ENCODE measurements at regions not wholly inside any gene's neighbourhood (a gene's known extent, or its start where the extent isn't known, plus 50 kb on each side); places are given as distances from the start of the nearest gene placed in this dataset.

GRCh38 chr3:193783166-193783896 is 190.3 kb downstream of the OPA1 start:
- Histone ChIP-seq H3K4me2 (ENCODE audit: low read length) (no peak overlapping the region), H3F3A (ENCODE audit: insufficient read depth, low read length, poor library complexity, severe bottlenecking) (no peaks in the 10 kb centered on the region), H2AFZ (ENCODE audit: low read depth, low read length) (no peak overlapping the region), H3K27ac (ENCODE audit: low read length) (no peak overlapping the region), H3K9me3 (ENCODE audit: low read length) (no peaks in the 10 kb centered on the region), H3K4me3 (ENCODE audit: low read length) (no peak overlapping the region), H3K9ac (ENCODE audit: low read length) (no peak overlapping the region), H3K36me3 (ENCODE audit: insufficient read depth, low read length) (no peaks in the 10 kb centered on the region), H3K9me2 (ENCODE audit: insufficient read depth, low read length) (no peaks in the 10 kb centered on the region), H3K27me3 (ENCODE audit: insufficient read depth, low read depth, low read length) (peaks cover 10% of the 10 kb centered on the region), H3K79me2 (replicated peaks; ENCODE audit: insufficient read depth, low read length) (no peaks in the 10 kb centered on the region), H4K20me1 (ENCODE audit: insufficient read depth) (no peaks in the 10 kb centered on the region)
- TF ChIP-seq POLR2AphosphoS5 (IDR thresholded peaks at IDR 0.05) (no peak), SMC3 (conservative IDR thresholded peaks at IDR 0.05; ENCODE audit: poor library complexity) (no peak), EP300 (conservative IDR thresholded peaks at IDR 0.05; ENCODE audit: poor library complexity, severe bottlenecking) (no peak), MXI1 (conservative IDR thresholded peaks at IDR 0.05; ENCODE audit: poor library complexity, severe bottlenecking) (no peak)

- Histone ChIP-seq H4K20me1 (ENCODE audit: insufficient read depth) (no peaks in the 10 kb centered on the region), H3K4me3 (ENCODE audit: low read length) (no peak overlapping the region), H3K4me2 (ENCODE audit: low read length) (no peak overlapping the region), H2AFZ (ENCODE audit: low read depth, low read length) (no peak overlapping the region), H3K79me2 (replicated peaks; ENCODE audit: insufficient read depth, low read length) (no peaks in the 10 kb centered on the region), H3K36me3 (ENCODE audit: insufficient read depth, low read length) (no peaks in the 10 kb centered on the region), H3K9me3 (ENCODE audit: low read length) (no peaks in the 10 kb centered on the region), H3K27ac (ENCODE audit: low read length) (no peak overlapping the region), H3F3A (ENCODE audit: insufficient read depth, low read length, poor library complexity, severe bottlenecking) (no peaks in the 10 kb centered on the region), H3K27me3 (ENCODE audit: insufficient read depth, low read depth, low read length) (peaks cover 6% of the 10 kb centered on the region), H3K9me2 (ENCODE audit: insufficient read depth, low read length) (no peaks in the 10 kb centered on the region), H3K9ac (ENCODE audit: low read length) (no peak overlapping the region)
- TF ChIP-seq TAF1 (IDR thresholded peaks at IDR 0.05; ENCODE audit: low read depth) (no peak), MXI1 (conservative IDR thresholded peaks at IDR 0.05; ENCODE audit: poor library complexity, severe bottlenecking) (no peak), EP300 (conservative IDR thresholded peaks at IDR 0.05; ENCODE audit: poor library complexity, severe bottlenecking) (no peak), CTCF (IDR thresholded peaks at IDR 0.05; ENCODE audit: poor library complexity, severe bottlenecking) (peak; percentile 23), POLR2AphosphoS5 (IDR thresholded peaks at IDR 0.05) (no peak), EZH2 (IDR thresholded peaks at IDR 0.05; ENCODE audit: borderline replicate concordance, insufficient read depth, low read length, poor library complexity, severe bottlenecking) (no peak)
Observed at GRCh38 chr3:193784822-193785221, 191.8 kb downstream of the OPA1 start.

GRCh38 chr3:193787496-193787870 is 194.5 kb downstream of the OPA1 start:
- Histone ChIP-seq H3K27me3 (ENCODE audit: insufficient read depth, low read depth, low read length) (peaks cover 10% of the 10 kb centered on the region), H3K9me3 (ENCODE audit: low read length) (no peaks in the 10 kb centered on the region), H3K9me2 (ENCODE audit: insufficient read depth, low read length) (no peaks in the 10 kb centered on the region), H3K4me3 (ENCODE audit: low read length) (no peak overlapping the region), H3F3A (ENCODE audit: insufficient read depth, low read length, poor library complexity, severe bottlenecking) (no peaks in the 10 kb centered on the region), H2AFZ (ENCODE audit: low read depth, low read length) (no peak overlapping the region), H4K20me1 (ENCODE audit: insufficient read depth) (no peaks in the 10 kb centered on the region), H3K27ac (ENCODE audit: low read length) (no peak overlapping the region), H3K79me2 (replicated peaks; ENCODE audit: insufficient read depth, low read length) (no peaks in the 10 kb centered on the region), H3K9ac (ENCODE audit: low read length) (no peak overlapping the region), H3K36me3 (ENCODE audit: insufficient read depth, low read length) (no peaks in the 10 kb centered on the region), H3K4me2 (ENCODE audit: low read length) (no peak overlapping the region)
- TF ChIP-seq MXI1 (conservative IDR thresholded peaks at IDR 0.05; ENCODE audit: poor library complexity, severe bottlenecking) (no peak), RAD21 (conservative IDR thresholded peaks at IDR 0.05) (no peak), POLR2AphosphoS5 (IDR thresholded peaks at IDR 0.05) (no peak)

Data from neural cell (in vitro differentiated cells).